CD14-positive monocyte (primary cell): ENCODE measurements at regions not wholly inside any gene's neighbourhood (a gene's known extent, or its start where the extent isn't known, plus 50 kb on each side); places are given as distances from the start of the nearest gene placed in this dataset.

ENCODE experiments used
- DNase-seq, 3 donors: peaks; one replicate each; pipeline ENCODE4 v3.0.0-alpha.2; 2011 to 2022
- H2AFZ ChIP-seq: 2 replicates; pipeline ENCODE4 v1.6.0; 2012; ENCODE audit warnings: mild to moderate bottlenecking, low read depth, low read length, inconsistent platforms; ENCODE audit not compliant: insufficient read depth, poor library complexity, severe bottlenecking
- H3K27ac ChIP-seq, 2 donors: 1 replicate in 1 of 2; 2 replicates in 1 of 2; pipeline ENCODE4 v1.5.1; 2012 to 2013; ENCODE audit warnings: low read length in 2 of 2, control low read depth in 1 of 2, inconsistent platforms in 1 of 2, low read depth in 1 of 2, mild to moderate bottlenecking in 1 of 2
- H3K27me3 ChIP-seq, 2 donors: one replicate each; pipeline versions ENCODE4 v1.6.0 to v1.6.1; 2011 to 2013; ENCODE audit warnings: low read length in 2 of 2; ENCODE audit not compliant: control insufficient read depth in 2 of 2, insufficient read depth in 2 of 2
- H3K36me3 ChIP-seq, 2 donors: replicated peaks in 1 of 2; 1 replicate in 1 of 2; 2 replicates in 1 of 2; pipeline versions ENCODE4 v1.5.1 to v1.6.1; 2012 to 2013; ENCODE audit warnings: low read length in 2 of 2, control low read depth in 1 of 2, inconsistent platforms in 1 of 2, mild to moderate bottlenecking in 1 of 2; ENCODE audit not compliant: insufficient read depth in 2 of 2, control insufficient read depth in 1 of 2
- H3K4me1 ChIP-seq, 2 donors: 1 replicate in 1 of 2; 2 replicates in 1 of 2; pipeline versions ENCODE4 v1.5.1 to v1.6.1; 2012 to 2013; ENCODE audit warnings: low read length in 2 of 2, control low read depth in 1 of 2, inconsistent platforms in 1 of 2, mild to moderate bottlenecking in 1 of 2, moderate library complexity in 1 of 2; ENCODE audit not compliant: insufficient read depth in 2 of 2, control insufficient read depth in 1 of 2
- H3K4me2 ChIP-seq: replicated peaks from 2 replicates; pipeline ENCODE3; 2012; ENCODE audit warnings: low read length, moderate library complexity, mild to moderate bottlenecking; ENCODE audit not compliant: poor library complexity, severe bottlenecking; ENCODE audit errors: extremely low read depth
- H3K4me3 ChIP-seq, 3 experiments: fragments of 200-600 bp in 1 of 3; sonication (generic) in 1 of 3; replicated peaks in 1 of 3; 1 replicate in 2 of 3; 2 replicates in 1 of 3; pipeline ENCODE4 v1.5.1; 2011 to 2013; ENCODE audit warnings: low read length in 3 of 3, mild to moderate bottlenecking in 3 of 3, control low read depth in 2 of 3, low read depth in 2 of 3, inconsistent platforms in 1 of 3, moderate library complexity in 1 of 3
- H3K79me2 ChIP-seq: 2 replicates; pipeline ENCODE4 v1.6.0; 2012; ENCODE audit warnings: mild to moderate bottlenecking, control low read depth, inconsistent platforms, low read length, moderate library complexity; ENCODE audit not compliant: insufficient read depth
- H3K9ac ChIP-seq: 2 replicates; pipeline ENCODE4 v1.6.0; 2017; ENCODE audit warnings: low read length, mild to moderate bottlenecking; ENCODE audit not compliant: insufficient read depth, poor library complexity, severe bottlenecking
- H3K9me3 ChIP-seq, 2 donors: replicated peaks in 1 of 2; 1 replicate in 1 of 2; 2 replicates in 1 of 2; pipeline versions ENCODE4 v1.5.1 to v1.6.1; 2012 to 2013; ENCODE audit warnings: low read length in 2 of 2, control low read depth in 1 of 2; ENCODE audit not compliant: control insufficient read depth in 1 of 2, insufficient read depth in 1 of 2
- H4K20me1 ChIP-seq: 2 replicates; pipeline ENCODE4 v1.6.0; 2012; ENCODE audit warnings: mild to moderate bottlenecking, low read length, control low read depth, moderate library complexity; ENCODE audit not compliant: insufficient read depth
- H3K27ac Mint-ChIP-seq, 7 donors: one replicate each; pipeline ENCODE4 v1.8.0; 2020; ENCODE audit warnings: mild to moderate bottlenecking in 7 of 7, mixed read lengths in 7 of 7, moderate library complexity in 6 of 7, inconsistent platforms in 2 of 7
- H3K27me3 Mint-ChIP-seq, 3 donors: one replicate each; pipeline ENCODE4 v1.8.0; 2021 to 2022; ENCODE audit warnings: low read depth in 3 of 3, mild to moderate bottlenecking in 3 of 3, mixed read lengths in 3 of 3, moderate library complexity in 3 of 3, inconsistent platforms in 1 of 3
- H3K36me3 Mint-ChIP-seq, 2 donors: one replicate each; pipeline ENCODE4 v1.8.0; 2020; ENCODE audit warnings: mixed read lengths in 2 of 2, inconsistent platforms in 1 of 2, mild to moderate bottlenecking in 1 of 2
- H3K4me1 Mint-ChIP-seq: one replicate; pipeline ENCODE4 v1.8.0; 2020; ENCODE audit warnings: mild to moderate bottlenecking, mixed read lengths
- H3K4me3 Mint-ChIP-seq, 2 donors: one replicate each; pipeline ENCODE4 v1.8.0; 2020; ENCODE audit warnings: mild to moderate bottlenecking in 2 of 2, mixed read lengths in 2 of 2, moderate library complexity in 1 of 2
- H3K9me3 Mint-ChIP-seq, 7 donors: one replicate each; pipeline ENCODE4 v1.8.0; 2020 to 2022; ENCODE audit warnings: mixed read lengths in 7 of 7, mild to moderate bottlenecking in 6 of 7, moderate library complexity in 6 of 7, inconsistent platforms in 2 of 7
- CTCF ChIP-seq: fragments of 200-600 bp; IDR thresholded peaks from one replicate; pipeline ENCODE4 v1.8.0; 2022; ENCODE audit warnings: antibody characterized with exemption, mild to moderate bottlenecking
- WGBS: methylation state at CpG from one replicate; pipeline ENCODE4 v1.1.5; 2013; ENCODE audit warnings: missing lambda C conversion rate; ENCODE audit not compliant: insufficient coverage; 5-methylcytosine and 5-hydroxymethylcytosine counted together
- intact Hi-C, 2 donors: fragments of 100-400 bp; cut with micrococcal nuclease; formaldehyde crosslinking; loops; one replicate each; pipeline versions ENCODE4 v1.15.0 to v1.15.1; 2023

DNA sequence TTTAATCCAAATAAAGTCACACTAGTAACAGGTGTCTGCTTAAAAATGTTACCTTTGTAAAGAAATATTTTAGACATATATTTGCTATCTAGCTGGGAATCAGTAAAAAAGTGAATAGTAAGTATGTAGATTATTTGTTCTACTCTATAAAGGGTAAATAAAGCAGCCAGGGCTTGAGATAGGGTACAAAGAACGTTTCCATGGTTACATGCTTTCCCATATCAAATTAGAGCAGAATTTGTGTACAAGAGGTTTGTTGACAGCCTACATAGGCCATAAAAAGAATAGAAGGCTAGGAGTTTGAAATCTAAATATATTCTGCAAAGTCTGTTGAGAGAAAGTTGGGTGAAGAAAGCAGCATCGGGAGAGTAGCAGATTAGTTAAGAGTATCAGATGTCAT, 160.9 kb upstream of the POU5F2 start:
- intact Hi-C loops = no loop called here
- Histone ChIP-seq H3K27ac (no peak overlapping the region), H3K4me3 (no peak overlapping the region), H2AFZ (no peak overlapping the region), H3K36me3 (no peaks in the 10 kb centered on the region), H3K4me1 (no peaks in the 10 kb centered on the region), H3K27me3 (no peaks in the 10 kb centered on the region), H3K79me2 (no peaks in the 10 kb centered on the region), H3K9me3 (no peaks in the 10 kb centered on the region), H4K20me1 (no peaks in the 10 kb centered on the region), H3K9ac (no peak overlapping the region), H3K4me2 (no peak overlapping the region)
- no peak for TF ChIP-seq CTCF
- Mint-ChIP-seq H3K4me3 (no peak overlapping the region), H3K4me1 (no peaks in the 10 kb centered on the region), H3K27ac (no peak overlapping the region), H3K9me3 (no peaks in the 10 kb centered on the region), H3K27me3 (no peaks in the 10 kb centered on the region), H3K36me3 (no peaks in the 10 kb centered on the region)
- no CpG with 5 or more reads among the region's 2 CpGs for WGBS
- DNase-seq = no peak

GRCh38 chr5:93899026-93899600, 157.7 kb upstream of the POU5F2 start:
- DNase-seq = no peak
- WGBS = no CpG with 5 or more reads among the region's 1 CpG

More at GRCh38 chr5:93899026-93899600, 157.7 kb upstream of the POU5F2 start:
- H3K27ac ChIP-seq = no peak overlapping the region
- H3K4me3 ChIP-seq = no peak overlapping the region
- no peak overlapping the region for H3K4me3 Mint-ChIP-seq
- no peaks in the 10 kb centered on the region for H4K20me1 ChIP-seq
- no peaks in the 10 kb centered on the region for H3K27me3 Mint-ChIP-seq
- intact Hi-C loops = no loop called here
- H3K36me3 Mint-ChIP-seq = peaks cover 0 to 3% of the 10 kb centered on the region in 2 donors
- peak; percentile 72 for TF ChIP-seq CTCF
- no peaks in the 10 kb centered on the region for H3K9me3 Mint-ChIP-seq
- no peaks in the 10 kb centered on the region for H3K27me3 ChIP-seq
- no peaks in the 10 kb centered on the region for H3K9me3 ChIP-seq
- no peaks in the 10 kb centered on the region for H3K4me1 ChIP-seq
- H2AFZ ChIP-seq = no peak overlapping the region
- H3K27ac Mint-ChIP-seq = no peak overlapping the region
- no peak overlapping the region for H3K4me2 ChIP-seq
- no peaks in the 10 kb centered on the region for H3K4me1 Mint-ChIP-seq
- H3K36me3 ChIP-seq = no peaks in the 10 kb centered on the region
- no peaks in the 10 kb centered on the region for H3K79me2 ChIP-seq
- no peak overlapping the region for H3K9ac ChIP-seq
